H1 (cell line): ENCODE measurements at regions not wholly inside any gene's neighbourhood (a gene's known extent, or its start where the extent isn't known, plus 50 kb on each side); places are given as distances from the start of the nearest gene placed in this dataset.

Experiments used
- SUZ12 ChIP-seq: fragments of 200-600 bp; sonication (generic); IDR thresholded peaks from 2 replicates; pipeline ENCODE4 v1.6.1; 2012; ENCODE audit warnings: mild to moderate bottlenecking, inconsistent platforms, low read length, moderate library complexity, mixed read lengths
- TBP ChIP-seq: IDR thresholded peaks from 2 replicates; pipeline ENCODE4 v1.6.1; 2011; ENCODE audit warnings: low read depth, low read length, improper control_type of control experiment

GRCh38 chr15:89400782-89401545 is 66.3 kb upstream of the POLG start (continued):
- TF ChIP-seq TBP = no peak
- peak; percentile 81; the same call in 1 of the 2 replicates for TF ChIP-seq SUZ12
